BE2C (cell line): ENCODE measurements at regions not wholly inside any gene's neighbourhood (a gene's known extent, or its start where the extent isn't known, plus 50 kb on each side); places are given as distances from the start of the nearest gene placed in this dataset.
"Not testable (repeated sequence)": the region's sequence is repeated elsewhere in the genome, so short reads cannot be mapped to it uniquely, and the experiment has no call there.

Experiments used
- DNase-seq: peaks from one replicate; pipeline ENCODE4 v3.0.0-alpha.2; 2020
- H3K27me3 ChIP-seq: fragments of 250-450 bp; sonication (Bioruptor Pico); 2 replicates; pipeline ENCODE4 v1.5.1; 2020; ENCODE audit warnings: mild to moderate bottlenecking
- H3K36me3 ChIP-seq: fragments of 250-450 bp; sonication (Bioruptor Pico); 2 replicates; pipeline ENCODE4 v1.5.1; 2020; ENCODE audit warnings: mild to moderate bottlenecking
- H3K4me1 ChIP-seq: fragments of 250-450 bp; sonication (Bioruptor Pico); 2 replicates; pipeline ENCODE4 v1.5.1; 2020
- H3K4me3 ChIP-seq: 2 replicates; pipeline ENCODE4 v1.5.1; 2011; ENCODE audit warnings: low read depth, low read length
- H3K9me3 ChIP-seq: fragments of 250-450 bp; sonication (Bioruptor Pico); 2 replicates; pipeline ENCODE4 v1.5.1; 2020
- TF ChIP-seq, protein P1 (sequence below): IDR thresholded peaks from 2 replicates; pipeline ENCODE4 v1.5.1; 2012; ENCODE audit warnings: mild to moderate bottlenecking, low read depth, low read length

- Histone ChIP-seq H3K36me3 (no peaks in the 10 kb centered on the region), H3K4me1 (no peaks in the 10 kb centered on the region), H3K4me3 (no peak overlapping the region), H3K27me3 (no peaks in the 10 kb centered on the region), H3K9me3 (no peaks in the 10 kb centered on the region)
- DNase-seq, result no peak
- TF ChIP-seq, protein P1, sequence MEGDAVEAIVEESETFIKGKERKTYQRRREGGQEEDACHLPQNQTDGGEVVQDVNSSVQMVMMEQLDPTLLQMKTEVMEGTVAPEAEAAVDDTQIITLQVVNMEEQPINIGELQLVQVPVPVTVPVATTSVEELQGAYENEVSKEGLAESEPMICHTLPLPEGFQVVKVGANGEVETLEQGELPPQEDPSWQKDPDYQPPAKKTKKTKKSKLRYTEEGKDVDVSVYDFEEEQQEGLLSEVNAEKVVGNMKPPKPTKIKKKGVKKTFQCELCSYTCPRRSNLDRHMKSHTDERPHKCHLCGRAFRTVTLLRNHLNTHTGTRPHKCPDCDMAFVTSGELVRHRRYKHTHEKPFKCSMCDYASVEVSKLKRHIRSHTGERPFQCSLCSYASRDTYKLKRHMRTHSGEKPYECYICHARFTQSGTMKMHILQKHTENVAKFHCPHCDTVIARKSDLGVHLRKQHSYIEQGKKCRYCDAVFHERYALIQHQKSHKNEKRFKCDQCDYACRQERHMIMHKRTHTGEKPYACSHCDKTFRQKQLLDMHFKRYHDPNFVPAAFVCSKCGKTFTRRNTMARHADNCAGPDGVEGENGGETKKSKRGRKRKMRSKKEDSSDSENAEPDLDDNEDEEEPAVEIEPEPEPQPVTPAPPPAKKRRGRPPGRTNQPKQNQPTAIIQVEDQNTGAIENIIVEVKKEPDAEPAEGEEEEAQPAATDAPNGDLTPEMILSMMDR, result no peak
These were observed 85.2 kb upstream of the CCDC39 start for GRCh38 chr3:180764481-180764880.

DNA sequence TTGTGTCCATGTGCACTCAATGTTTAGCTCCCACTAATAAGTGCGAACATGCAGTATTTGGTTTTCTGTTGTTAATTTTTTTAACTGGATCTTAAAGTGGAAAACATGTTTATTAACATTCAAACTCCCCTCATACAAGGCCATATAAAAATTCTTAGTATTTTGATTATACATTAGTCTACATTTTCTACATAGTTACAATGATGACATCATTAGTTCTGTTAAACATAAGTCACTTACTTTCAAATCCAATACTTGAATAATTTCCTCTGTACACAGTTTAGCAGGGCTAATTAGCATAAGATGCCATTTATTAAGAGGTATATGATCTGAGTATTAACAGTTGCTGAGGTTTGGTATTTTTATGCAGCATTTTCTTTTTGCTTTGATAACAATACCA, 91.3 kb upstream of the CCDC39 start:
- Histone ChIP-seq H3K9me3 (no peaks in the 10 kb centered on the region), H3K36me3 (no peaks in the 10 kb centered on the region), H3K27me3 (no peaks in the 10 kb centered on the region), H3K4me1 (no peaks in the 10 kb centered on the region), H3K4me3 (no peak overlapping the region)
- DNase-seq, result no peak
- TF ChIP-seq, protein P1, result no peak

- Histone ChIP-seq H3K4me1 (no peaks in the 10 kb centered on the region), H3K9me3 (no peaks in the 10 kb centered on the region; the same call in none of the 2 replicates), H3K36me3 (no peaks in the 10 kb centered on the region), H3K4me3 (no peak overlapping the region), H3K27me3 (no peaks in the 10 kb centered on the region)
- TF ChIP-seq, protein P1, result no peak
- DNase-seq, result no peak
These were observed 97.1 kb upstream of the CCDC39 start for GRCh38 chr3:180776433-180776832.

DNA sequence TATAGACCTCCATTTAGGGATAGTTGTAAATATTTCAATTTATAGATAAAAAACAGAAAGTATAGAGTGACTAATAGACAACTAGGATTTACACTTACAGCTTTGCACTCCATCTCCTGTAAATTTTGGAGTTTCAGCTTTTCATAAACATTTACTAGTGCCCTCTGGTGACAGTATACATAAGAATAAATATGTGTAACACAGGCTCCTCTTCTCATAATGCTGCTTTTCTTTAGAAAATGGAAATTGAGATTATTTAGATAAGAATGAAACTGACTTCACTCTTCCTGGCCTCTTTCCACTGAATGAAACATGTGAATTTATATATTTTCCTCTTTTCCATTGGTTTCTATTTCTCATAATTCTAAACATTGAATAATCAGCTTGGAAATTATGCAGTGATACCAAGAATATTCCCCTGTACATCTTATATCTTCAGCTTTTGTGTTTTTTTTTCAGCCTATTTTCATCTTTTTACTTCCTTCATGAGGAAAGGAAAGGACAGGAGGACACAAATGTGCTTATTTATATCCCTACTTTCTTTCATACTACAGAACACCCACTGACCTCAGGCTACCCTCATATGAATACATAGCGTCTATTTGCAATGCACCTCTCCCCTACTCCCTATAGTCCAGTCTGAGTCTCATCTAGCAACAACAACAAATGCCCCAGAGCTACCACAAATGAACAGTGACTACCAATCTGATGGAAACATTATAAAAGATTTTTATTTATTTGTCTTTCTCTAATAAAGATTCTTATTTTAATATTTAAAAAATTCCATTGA, 103.1 kb upstream of the CCDC39 start:
- no peak for DNase-seq
- TF ChIP-seq, protein P1, result no peak

GRCh38 chr3:180786227-180786626, 106.9 kb upstream of the CCDC39 start:
- DNase-seq, H3K9me3 ChIP-seq, H3K36me3 ChIP-seq, H3K4me3 ChIP-seq, H3K27me3 ChIP-seq, H3K4me1 ChIP-seq: not testable (repeated sequence)

More for the DNA sequence above, 103.1 kb upstream of the CCDC39 start:
- H3K4me3 ChIP-seq, result no peak overlapping the region
- H3K27me3 ChIP-seq, result no peaks in the 10 kb centered on the region
- no peaks in the 10 kb centered on the region for H3K4me1 ChIP-seq
- no peaks in the 10 kb centered on the region; the same call in none of the 2 replicates for H3K9me3 ChIP-seq
- no peaks in the 10 kb centered on the region for H3K36me3 ChIP-seq

GRCh38 chr3:180789774-180790173, 110.5 kb upstream of the CCDC39 start:
- H3K36me3 ChIP-seq, result no peaks in the 10 kb centered on the region
- TF ChIP-seq, protein P1, result no peak
- no peak overlapping the region for H3K4me3 ChIP-seq
- DNase-seq, result no peak
- H3K9me3 ChIP-seq, result no peaks in the 10 kb centered on the region
- 0 out of 2 replicates have a peak, but pooled peaks cover 3% of the 10 kb centered on the region for H3K27me3 ChIP-seq
- no peaks in the 10 kb centered on the region for H3K4me1 ChIP-seq
